ENCODE measurements at regions not wholly inside any gene's neighbourhood (a gene's known extent, or its start where the extent isn't known, plus 50 kb on each side); places are given as distances from the start of the nearest gene placed in this dataset.

GRCh38 chr18:30588673-30589164 is 453.8 kb downstream of the DSC3 start:
- no peak for DNase-seq
- Histone ChIP-seq H3K27me3 (no peaks in the 10 kb centered on the region), H3K36me3 (no peaks in the 10 kb centered on the region), H3K4me3 (no peak overlapping the region), H3K9me3 (no peaks in the 10 kb centered on the region), H3K27ac (no peak overlapping the region), H3K4me1 (no peaks in the 10 kb centered on the region)
- intact Hi-C loops (cut with DNase I; ENCODE audit: low total_unique reads), result no loop called here
- no peak for TF ChIP-seq CTCF (IDR thresholded peaks at IDR 0.05)

GRCh38 chr18:30583768-30584167 is 458.8 kb downstream of the DSC3 start:
- DNase-seq, result no peak
- no peaks in the 10 kb centered on the region for H3K4me1 ChIP-seq
- H3K9me3 ChIP-seq, result no peaks in the 10 kb centered on the region
- H3K36me3 ChIP-seq, result no peaks in the 10 kb centered on the region
- intact Hi-C loops (cut with DNase I; ENCODE audit: low total_unique reads), result no loop called here
- no peak for TF ChIP-seq CTCF (IDR thresholded peaks at IDR 0.05)
- no peaks in the 10 kb centered on the region for H3K27me3 ChIP-seq
- no peak overlapping the region for H3K4me3 ChIP-seq
- H3K27ac ChIP-seq, result no peak overlapping the region

GRCh38 chr18:30582078-30582477 is 460.5 kb downstream of the DSC3 start:
- Histone ChIP-seq H3K27ac (no peak overlapping the region), H3K36me3 (no peaks in the 10 kb centered on the region), H3K4me3 (no peak overlapping the region), H3K9me3 (no peaks in the 10 kb centered on the region), H3K4me1 (no peaks in the 10 kb centered on the region), H3K27me3 (no peaks in the 10 kb centered on the region)
- DNase-seq, result no peak
- TF ChIP-seq CTCF (IDR thresholded peaks at IDR 0.05), result no peak
- intact Hi-C loops (cut with DNase I; ENCODE audit: low total_unique reads), result no loop called here

- no peak for TF ChIP-seq CTCF (IDR thresholded peaks at IDR 0.05)
- Histone ChIP-seq H3K4me3 (no peak overlapping the region), H3K4me1 (no peaks in the 10 kb centered on the region), H3K27ac (no peak overlapping the region), H3K36me3 (no peaks in the 10 kb centered on the region), H3K9me3 (no peaks in the 10 kb centered on the region), H3K27me3 (no peaks in the 10 kb centered on the region)
- DNase-seq, result no peak
- intact Hi-C loops (cut with DNase I; ENCODE audit: low total_unique reads), result no loop called here
These were observed 463.8 kb downstream of the DSC3 start for GRCh38 chr18:30578707-30579106.

- no peaks in the 10 kb centered on the region for H3K4me1 ChIP-seq
- H3K27ac ChIP-seq, result no peak overlapping the region
- no peaks in the 10 kb centered on the region for H3K36me3 ChIP-seq
- no peak for TF ChIP-seq CTCF (IDR thresholded peaks at IDR 0.05)
- H3K4me3 ChIP-seq, result no peak overlapping the region
- H3K27me3 ChIP-seq, result no peaks in the 10 kb centered on the region
- intact Hi-C loops (cut with DNase I; ENCODE audit: low total_unique reads), result no loop called here
- no peaks in the 10 kb centered on the region for H3K9me3 ChIP-seq
- DNase-seq, result no peak
These were observed 470.3 kb downstream of the DSC3 start for GRCh38 chr18:30572214-30572613.

GRCh38 chr18:30568333-30568732 is 474.2 kb downstream of the DSC3 start:
- Histone ChIP-seq H3K4me1 (no peaks in the 10 kb centered on the region), H3K27me3 (no peaks in the 10 kb centered on the region), H3K27ac (no peak overlapping the region), H3K4me3 (no peak overlapping the region), H3K9me3 (no peaks in the 10 kb centered on the region), H3K36me3 (no peaks in the 10 kb centered on the region)
- TF ChIP-seq CTCF (IDR thresholded peaks at IDR 0.05), result no peak
- intact Hi-C loops (cut with DNase I; ENCODE audit: low total_unique reads), result loop anchor here (5.0 kb wide), 1 partner anchor 344 kb away; no protein-coding TSS in a partner anchor
- no peak for DNase-seq

Data from tibial artery (tissue), 4 donors.